ENCODE measurements at regions not wholly inside any gene's neighbourhood (a gene's known extent, or its start where the extent isn't known, plus 50 kb on each side); places are given as distances from the start of the nearest gene placed in this dataset.
"Not testable (repeated sequence)": the region's sequence is repeated elsewhere in the genome, so short reads cannot be mapped to it uniquely, and the experiment has no call there.

- no peak overlapping the region for H3K27ac ChIP-seq (ENCODE audit: low read length)
- H3K36me3 ChIP-seq (ENCODE audit: insufficient read depth, low read depth, low read length): no peaks in the 10 kb centered on the region
- H3K27me3 ChIP-seq (ENCODE audit: insufficient read depth, low read length): no peaks in the 10 kb centered on the region
- no peak overlapping the region for H3K9ac ChIP-seq (ENCODE audit: low read depth, low read length)
- H3K4me3 ChIP-seq (ENCODE audit: low read length): peak overlapping the region; percentile 31; the same call in 1 of the 2 replicates
- H3K4me1 ChIP-seq (ENCODE audit: insufficient read depth, low read length): peaks cover 13% of the 10 kb centered on the region; the same call in 1 of the 2 replicates
- H3K9me3 ChIP-seq (ENCODE audit: insufficient read depth, low read depth, low read length): peaks cover 7% of the 10 kb centered on the region; the same call in 1 of the 2 replicates
Observed at GRCh38 chr13:61900033-61900432, 484.4 kb upstream of the PCDH20 start.

GRCh38 chr13:61898207-61898606 lies 482.6 kb upstream of the PCDH20 start:
- Histone ChIP-seq H3K27me3 (ENCODE audit: insufficient read depth, low read length) (no peaks in the 10 kb centered on the region), H3K9me3 (ENCODE audit: insufficient read depth, low read depth, low read length) (peaks cover 7% of the 10 kb centered on the region; the same call in 1 of the 2 replicates), H3K4me1 (ENCODE audit: insufficient read depth, low read length) (peaks cover 13% of the 10 kb centered on the region; the same call in 1 of the 2 replicates), H3K9ac (ENCODE audit: low read depth, low read length) (no peak overlapping the region), H3K4me3 (ENCODE audit: low read length) (no peak overlapping the region), H3K36me3 (ENCODE audit: insufficient read depth, low read depth, low read length) (no peaks in the 10 kb centered on the region), H3K27ac (ENCODE audit: low read length) (no peak overlapping the region)

- Histone ChIP-seq H3K4me1 (ENCODE audit: insufficient read depth, low read length) (no peaks in the 10 kb centered on the region; the same call in 1 of the 2 replicates), H3K27me3 (ENCODE audit: insufficient read depth, low read length) (no peaks in the 10 kb centered on the region), H3K9me3 (ENCODE audit: insufficient read depth, low read depth, low read length) (no peaks in the 10 kb centered on the region), H3K4me3 (ENCODE audit: low read length) (no peak overlapping the region), H3K36me3 (ENCODE audit: insufficient read depth, low read depth, low read length) (no peaks in the 10 kb centered on the region), H3K27ac (ENCODE audit: low read length) (no peak overlapping the region), H3K9ac (ENCODE audit: low read depth, low read length) (no peak overlapping the region)
Observed at GRCh38 chr13:61891401-61891800, 475.8 kb upstream of the PCDH20 start.

GRCh38 chr13:61884830-61885229 lies 469.2 kb upstream of the PCDH20 start:
- Histone ChIP-seq H3K4me3 (ENCODE audit: low read length) (no peak overlapping the region), H3K9me3 (ENCODE audit: insufficient read depth, low read depth, low read length) (no peaks in the 10 kb centered on the region), H3K27me3 (ENCODE audit: insufficient read depth, low read length) (no peaks in the 10 kb centered on the region), H3K36me3 (ENCODE audit: insufficient read depth, low read depth, low read length) (no peaks in the 10 kb centered on the region), H3K4me1 (ENCODE audit: insufficient read depth, low read length) (no peaks in the 10 kb centered on the region), H3K9ac (ENCODE audit: low read depth, low read length) (no peak overlapping the region), H3K27ac (ENCODE audit: low read length) (no peak overlapping the region)

GRCh38 chr13:61880578-61881283 lies 465.1 kb upstream of the PCDH20 start:
- Histone ChIP-seq H3K27me3 (ENCODE audit: insufficient read depth, low read length) (no peaks in the 10 kb centered on the region), H3K4me3 (ENCODE audit: low read length) (no peak overlapping the region), H3K36me3 (ENCODE audit: insufficient read depth, low read depth, low read length) (no peaks in the 10 kb centered on the region), H3K9me3 (ENCODE audit: insufficient read depth, low read depth, low read length) (peaks cover 27% of the 10 kb centered on the region), H3K9ac (ENCODE audit: low read depth, low read length) (no peak overlapping the region), H3K4me1 (ENCODE audit: insufficient read depth, low read length) (no peaks in the 10 kb centered on the region), H3K27ac (ENCODE audit: low read length) (no peak overlapping the region)

- not testable (repeated sequence) for H3K9ac ChIP-seq (ENCODE audit: low read depth, low read length); H3K27ac ChIP-seq (ENCODE audit: low read length); H3K4me1 ChIP-seq (ENCODE audit: insufficient read depth, low read length); H3K4me3 ChIP-seq (ENCODE audit: low read length); H3K27me3 ChIP-seq (ENCODE audit: insufficient read depth, low read length); H3K36me3 ChIP-seq (ENCODE audit: insufficient read depth, low read depth, low read length)
- peaks cover 44% of the 10 kb centered on the region for H3K9me3 ChIP-seq (ENCODE audit: insufficient read depth, low read depth, low read length)
Observed at GRCh38 chr13:61878565-61878964, 462.9 kb upstream of the PCDH20 start.

GRCh38 chr13:61874970-61875579 lies 459.4 kb upstream of the PCDH20 start:
- Histone ChIP-seq H3K4me1 (ENCODE audit: insufficient read depth, low read length) (no peaks in the 10 kb centered on the region), H3K4me3 (ENCODE audit: low read length) (no peak overlapping the region), H3K27ac (ENCODE audit: low read length) (no peak overlapping the region), H3K9ac (ENCODE audit: low read depth, low read length) (no peak overlapping the region), H3K36me3 (ENCODE audit: insufficient read depth, low read depth, low read length) (no peaks in the 10 kb centered on the region), H3K27me3 (ENCODE audit: insufficient read depth, low read length) (no peaks in the 10 kb centered on the region), H3K9me3 (ENCODE audit: insufficient read depth, low read depth, low read length) (peaks cover 44% of the 10 kb centered on the region)

- H3K27me3 ChIP-seq (ENCODE audit: insufficient read depth, low read length): no peaks in the 10 kb centered on the region
- H3K9ac ChIP-seq (ENCODE audit: low read depth, low read length): no peak overlapping the region
- H3K4me3 ChIP-seq (ENCODE audit: low read length): no peak overlapping the region
Observed at GRCh38 chr13:61873717-61874116, 458.1 kb upstream of the PCDH20 start.

GRCh38 chr13:61857198-61857597 lies 441.5 kb upstream of the PCDH20 start:
- H3K27ac ChIP-seq (ENCODE audit: low read length): no peak overlapping the region
- no peaks in the 10 kb centered on the region for H3K36me3 ChIP-seq (ENCODE audit: insufficient read depth, low read depth, low read length)
- peaks cover 1% of the 10 kb centered on the region; the same call in 1 of the 2 replicates for H3K9me3 ChIP-seq (ENCODE audit: insufficient read depth, low read depth, low read length)
- H3K4me3 ChIP-seq (ENCODE audit: low read length): no peak overlapping the region
- H3K9ac ChIP-seq (ENCODE audit: low read depth, low read length): no peak overlapping the region
- no peaks in the 10 kb centered on the region for H3K4me1 ChIP-seq (ENCODE audit: insufficient read depth, low read length)
- H3K27me3 ChIP-seq (ENCODE audit: insufficient read depth, low read length): no peaks in the 10 kb centered on the region

More at GRCh38 chr13:61873717-61874116, 458.1 kb upstream of the PCDH20 start:
- Histone ChIP-seq H3K4me1 (ENCODE audit: insufficient read depth, low read length) (no peaks in the 10 kb centered on the region), H3K27ac (ENCODE audit: low read length) (no peak overlapping the region), H3K9me3 (ENCODE audit: insufficient read depth, low read depth, low read length) (peaks cover 37% of the 10 kb centered on the region), H3K36me3 (ENCODE audit: insufficient read depth, low read depth, low read length) (no peaks in the 10 kb centered on the region)

GRCh38 chr13:61852116-61852619 lies 436.5 kb upstream of the PCDH20 start:
- Histone ChIP-seq H3K4me1 (ENCODE audit: insufficient read depth, low read length) (no peaks in the 10 kb centered on the region), H3K36me3 (ENCODE audit: insufficient read depth, low read depth, low read length) (no peaks in the 10 kb centered on the region), H3K9me3 (ENCODE audit: insufficient read depth, low read depth, low read length) (no peaks in the 10 kb centered on the region), H3K4me3 (ENCODE audit: low read length) (no peak overlapping the region), H3K27ac (ENCODE audit: low read length) (no peak overlapping the region), H3K9ac (ENCODE audit: low read depth, low read length) (no peak overlapping the region), H3K27me3 (ENCODE audit: insufficient read depth, low read length) (no peaks in the 10 kb centered on the region)

GRCh38 chr13:61850794-61851193 lies 435.1 kb upstream of the PCDH20 start:
- Histone ChIP-seq H3K9me3 (ENCODE audit: insufficient read depth, low read depth, low read length) (no peaks in the 10 kb centered on the region), H3K4me1 (ENCODE audit: insufficient read depth, low read length) (no peaks in the 10 kb centered on the region), H3K27ac (ENCODE audit: low read length) (no peak overlapping the region), H3K27me3 (ENCODE audit: insufficient read depth, low read length) (no peaks in the 10 kb centered on the region), H3K9ac (ENCODE audit: low read depth, low read length) (no peak overlapping the region), H3K36me3 (ENCODE audit: insufficient read depth, low read depth, low read length) (no peaks in the 10 kb centered on the region), H3K4me3 (ENCODE audit: low read length) (no peak overlapping the region)

- no peaks in the 10 kb centered on the region for H3K36me3 ChIP-seq (ENCODE audit: insufficient read depth, low read depth, low read length)
- no peak overlapping the region for H3K27ac ChIP-seq (ENCODE audit: low read length)
- no peaks in the 10 kb centered on the region for H3K9me3 ChIP-seq (ENCODE audit: insufficient read depth, low read depth, low read length)
- no peak overlapping the region for H3K9ac ChIP-seq (ENCODE audit: low read depth, low read length)
- no peaks in the 10 kb centered on the region for H3K27me3 ChIP-seq (ENCODE audit: insufficient read depth, low read length)
- no peaks in the 10 kb centered on the region for H3K4me1 ChIP-seq (ENCODE audit: insufficient read depth, low read length)
- H3K4me3 ChIP-seq (ENCODE audit: low read length): no peak overlapping the region
Observed at GRCh38 chr13:61838568-61838967, 422.9 kb upstream of the PCDH20 start.
